ENCODE measurements at regions not wholly inside any gene's neighbourhood (a gene's known extent, or its start where the extent isn't known, plus 50 kb on each side); places are given as distances from the start of the nearest gene placed in this dataset.

DNA sequence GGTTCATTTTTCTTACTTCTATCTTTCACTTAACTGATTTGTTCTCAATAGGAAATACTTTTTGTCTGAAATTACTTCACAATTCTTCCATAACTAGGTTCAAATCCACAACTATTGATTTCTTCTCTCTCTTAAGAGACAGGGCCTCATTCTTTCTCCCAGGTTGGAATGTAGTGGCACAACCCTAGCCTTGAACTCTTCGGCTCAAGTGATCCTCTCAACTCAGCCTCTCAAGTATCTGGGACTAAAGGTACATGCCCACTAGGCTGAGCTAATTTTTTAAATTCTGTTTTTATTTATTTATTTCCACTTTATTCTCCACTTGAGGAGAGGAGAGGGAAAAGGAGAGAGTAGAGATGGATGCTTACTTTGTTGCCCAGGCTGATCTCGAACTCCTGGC is 370.4 kb upstream of the PLXNA2 start:
- no peaks in the 10 kb centered on the region for H3K27me3 ChIP-seq (ENCODE audit: control insufficient read depth, insufficient read depth, low read length)
- H3K36me3 ChIP-seq (ENCODE audit: control insufficient read depth, insufficient read depth, low read length), result no peaks in the 10 kb centered on the region
- ATAC-seq, result no peak
- TF ChIP-seq POLR2AphosphoS5 (IDR thresholded peaks at IDR 0.05; ENCODE audit: low read depth, low read length) (no peak), TCF7L2 (IDR thresholded peaks at IDR 0.05; ENCODE audit: low read depth, low read length) (no peak)
- TF ChIP-seq, protein P1, sequence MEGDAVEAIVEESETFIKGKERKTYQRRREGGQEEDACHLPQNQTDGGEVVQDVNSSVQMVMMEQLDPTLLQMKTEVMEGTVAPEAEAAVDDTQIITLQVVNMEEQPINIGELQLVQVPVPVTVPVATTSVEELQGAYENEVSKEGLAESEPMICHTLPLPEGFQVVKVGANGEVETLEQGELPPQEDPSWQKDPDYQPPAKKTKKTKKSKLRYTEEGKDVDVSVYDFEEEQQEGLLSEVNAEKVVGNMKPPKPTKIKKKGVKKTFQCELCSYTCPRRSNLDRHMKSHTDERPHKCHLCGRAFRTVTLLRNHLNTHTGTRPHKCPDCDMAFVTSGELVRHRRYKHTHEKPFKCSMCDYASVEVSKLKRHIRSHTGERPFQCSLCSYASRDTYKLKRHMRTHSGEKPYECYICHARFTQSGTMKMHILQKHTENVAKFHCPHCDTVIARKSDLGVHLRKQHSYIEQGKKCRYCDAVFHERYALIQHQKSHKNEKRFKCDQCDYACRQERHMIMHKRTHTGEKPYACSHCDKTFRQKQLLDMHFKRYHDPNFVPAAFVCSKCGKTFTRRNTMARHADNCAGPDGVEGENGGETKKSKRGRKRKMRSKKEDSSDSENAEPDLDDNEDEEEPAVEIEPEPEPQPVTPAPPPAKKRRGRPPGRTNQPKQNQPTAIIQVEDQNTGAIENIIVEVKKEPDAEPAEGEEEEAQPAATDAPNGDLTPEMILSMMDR (IDR thresholded peaks at IDR 0.05), result no peak
- no peaks in the 10 kb centered on the region for H3K9me3 ChIP-seq (ENCODE audit: control insufficient read depth, insufficient read depth, low read depth, low read length)
- intact Hi-C loops (cut with micrococcal nuclease; ENCODE audit: unreplicated experiment), result no loop called here
- POLR2A ChIA-PET, result no interaction called here
- H3K4me3 ChIP-seq (ENCODE audit: low read depth in 2 of 2, low read length in 2 of 2), result no peak overlapping the region
- BruUV-seq (replicated peaks), result no TSS peak
- H3K4me1 ChIP-seq (ENCODE audit: control insufficient read depth, insufficient read depth, low read length), result no peaks in the 10 kb centered on the region
- CTCF ChIA-PET, result no interaction called here
- H3K27ac ChIP-seq (ENCODE audit: low read length), result no peak overlapping the region
- DNase-seq (ENCODE audit: low read depth, low spot score), result no peak
- in situ Hi-C loops (cut with HindIII; ENCODE audit: low pct_unique_long_range_greater_than_20kb, low sequenced_read_pairs), result no loop called here

DNA sequence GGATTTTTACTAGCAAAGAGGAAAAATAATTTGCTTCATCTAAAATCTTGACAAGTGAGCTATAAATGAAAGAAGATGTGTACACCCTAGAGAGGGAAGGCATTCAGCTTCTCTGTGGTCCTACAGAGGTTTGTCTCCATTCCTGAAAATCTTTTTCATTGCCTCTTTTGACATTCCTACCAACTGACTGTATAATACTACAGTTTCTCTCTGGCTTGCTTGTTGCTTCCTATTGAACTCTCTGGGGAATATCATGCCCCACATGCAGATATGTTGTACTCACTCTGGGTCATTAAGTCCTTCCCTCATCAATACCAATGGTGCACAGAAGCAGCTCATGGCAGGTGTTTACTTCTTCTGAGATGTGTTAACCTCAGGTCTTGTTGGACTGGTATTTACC is 371.2 kb upstream of the PLXNA2 start:
- in situ Hi-C loops (cut with HindIII; ENCODE audit: low pct_unique_long_range_greater_than_20kb, low sequenced_read_pairs) (no loop called here), intact Hi-C loops (cut with micrococcal nuclease; ENCODE audit: unreplicated experiment) (no loop called here)
- H3K4me3 ChIP-seq (ENCODE audit: low read depth in 2 of 2, low read length in 2 of 2), result no peak overlapping the region
- no peaks in the 10 kb centered on the region for H3K4me1 ChIP-seq (ENCODE audit: control insufficient read depth, insufficient read depth, low read length)
- DNase-seq (ENCODE audit: low read depth, low spot score), result no peak
- ChIA-PET POLR2A (no interaction called here), CTCF (no interaction called here)
- no peak for ATAC-seq
- TF ChIP-seq TCF7L2 (IDR thresholded peaks at IDR 0.05; ENCODE audit: low read depth, low read length) (no peak), SIN3A (IDR thresholded peaks at IDR 0.05; ENCODE audit: borderline replicate concordance, insufficient read depth, low read depth, low read length) (no peak), POLR2AphosphoS5 (IDR thresholded peaks at IDR 0.05; ENCODE audit: low read depth, low read length) (no peak)
- TF ChIP-seq, protein P2, sequence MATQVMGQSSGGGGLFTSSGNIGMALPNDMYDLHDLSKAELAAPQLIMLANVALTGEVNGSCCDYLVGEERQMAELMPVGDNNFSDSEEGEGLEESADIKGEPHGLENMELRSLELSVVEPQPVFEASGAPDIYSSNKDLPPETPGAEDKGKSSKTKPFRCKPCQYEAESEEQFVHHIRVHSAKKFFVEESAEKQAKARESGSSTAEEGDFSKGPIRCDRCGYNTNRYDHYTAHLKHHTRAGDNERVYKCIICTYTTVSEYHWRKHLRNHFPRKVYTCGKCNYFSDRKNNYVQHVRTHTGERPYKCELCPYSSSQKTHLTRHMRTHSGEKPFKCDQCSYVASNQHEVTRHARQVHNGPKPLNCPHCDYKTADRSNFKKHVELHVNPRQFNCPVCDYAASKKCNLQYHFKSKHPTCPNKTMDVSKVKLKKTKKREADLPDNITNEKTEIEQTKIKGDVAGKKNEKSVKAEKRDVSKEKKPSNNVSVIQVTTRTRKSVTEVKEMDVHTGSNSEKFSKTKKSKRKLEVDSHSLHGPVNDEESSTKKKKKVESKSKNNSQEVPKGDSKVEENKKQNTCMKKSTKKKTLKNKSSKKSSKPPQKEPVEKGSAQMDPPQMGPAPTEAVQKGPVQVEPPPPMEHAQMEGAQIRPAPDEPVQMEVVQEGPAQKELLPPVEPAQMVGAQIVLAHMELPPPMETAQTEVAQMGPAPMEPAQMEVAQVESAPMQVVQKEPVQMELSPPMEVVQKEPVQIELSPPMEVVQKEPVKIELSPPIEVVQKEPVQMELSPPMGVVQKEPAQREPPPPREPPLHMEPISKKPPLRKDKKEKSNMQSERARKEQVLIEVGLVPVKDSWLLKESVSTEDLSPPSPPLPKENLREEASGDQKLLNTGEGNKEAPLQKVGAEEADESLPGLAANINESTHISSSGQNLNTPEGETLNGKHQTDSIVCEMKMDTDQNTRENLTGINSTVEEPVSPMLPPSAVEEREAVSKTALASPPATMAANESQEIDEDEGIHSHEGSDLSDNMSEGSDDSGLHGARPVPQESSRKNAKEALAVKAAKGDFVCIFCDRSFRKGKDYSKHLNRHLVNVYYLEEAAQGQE (IDR thresholded peaks at IDR 0.05; ENCODE audit: insufficient read depth in 1 of 2, low read depth in 2 of 2, low read length in 1 of 2), result no peak
- TF ChIP-seq, protein P1 (IDR thresholded peaks at IDR 0.05), result no peak
- H3K9me3 ChIP-seq (ENCODE audit: control insufficient read depth, insufficient read depth, low read depth, low read length), result no peaks in the 10 kb centered on the region
- no peaks in the 10 kb centered on the region for H3K27me3 ChIP-seq (ENCODE audit: control insufficient read depth, insufficient read depth, low read length)
- BruUV-seq (replicated peaks), result no TSS peak
- H3K27ac ChIP-seq (ENCODE audit: low read length), result no peak overlapping the region
- H3K36me3 ChIP-seq (ENCODE audit: control insufficient read depth, insufficient read depth, low read length), result no peaks in the 10 kb centered on the region

DNA sequence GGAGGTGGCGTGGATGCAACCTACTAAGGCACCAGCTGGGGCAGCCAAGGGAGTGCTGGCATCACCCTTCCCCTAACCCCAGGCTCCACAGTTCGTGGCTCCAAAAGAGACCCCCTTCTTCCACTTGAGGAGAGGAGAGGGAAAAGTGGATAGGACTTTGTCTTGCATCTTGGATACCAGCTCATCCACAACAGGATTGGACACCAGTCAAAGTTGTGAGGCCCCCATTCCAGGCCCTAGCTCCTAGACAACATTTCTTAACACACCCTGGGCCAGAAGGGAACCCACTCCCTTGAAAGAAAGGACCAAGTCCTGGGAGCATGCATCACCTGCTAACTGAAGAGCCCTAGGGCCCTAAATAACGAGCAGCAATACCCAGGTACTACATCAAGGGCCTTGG is 372.6 kb upstream of the PLXNA2 start:
- in situ Hi-C loops (cut with HindIII; ENCODE audit: low pct_unique_long_range_greater_than_20kb, low sequenced_read_pairs), result no loop called here
- TF ChIP-seq TCF7L2 (IDR thresholded peaks at IDR 0.05; ENCODE audit: low read depth, low read length) (no peak), SIN3A (IDR thresholded peaks at IDR 0.05; ENCODE audit: borderline replicate concordance, insufficient read depth, low read depth, low read length) (no peak), POLR2AphosphoS5 (IDR thresholded peaks at IDR 0.05; ENCODE audit: low read depth, low read length) (no peak)
- TF ChIP-seq, protein P2 (IDR thresholded peaks at IDR 0.05; ENCODE audit: insufficient read depth in 1 of 2, low read depth in 2 of 2, low read length in 1 of 2), result no peak
- TF ChIP-seq, protein P1 (IDR thresholded peaks at IDR 0.05), result no peak
- H3K9me3 ChIP-seq (ENCODE audit: control insufficient read depth, insufficient read depth, low read depth, low read length), result no peaks in the 10 kb centered on the region
- no peaks in the 10 kb centered on the region for H3K27me3 ChIP-seq (ENCODE audit: control insufficient read depth, insufficient read depth, low read length)
- intact Hi-C loops (cut with micrococcal nuclease; ENCODE audit: unreplicated experiment), result no loop called here
- no peaks in the 10 kb centered on the region for H3K36me3 ChIP-seq (ENCODE audit: control insufficient read depth, insufficient read depth, low read length)
- no peaks in the 10 kb centered on the region for H3K4me1 ChIP-seq (ENCODE audit: control insufficient read depth, insufficient read depth, low read length)
- H3K27ac ChIP-seq (ENCODE audit: low read length), result no peak overlapping the region
- DNase-seq (ENCODE audit: low read depth, low spot score), result no peak
- CTCF ChIA-PET, result no interaction called here
- POLR2A ChIA-PET, result no interaction called here
- no peak for ATAC-seq
- no peak overlapping the region for H3K4me3 ChIP-seq (ENCODE audit: low read depth in 2 of 2, low read length in 2 of 2)
- no TSS peak for BruUV-seq (replicated peaks)
